ENCODE measurements at regions not wholly inside any gene's neighbourhood (a gene's known extent, or its start where the extent isn't known, plus 50 kb on each side); places are given as distances from the start of the nearest gene placed in this dataset.

DNA sequence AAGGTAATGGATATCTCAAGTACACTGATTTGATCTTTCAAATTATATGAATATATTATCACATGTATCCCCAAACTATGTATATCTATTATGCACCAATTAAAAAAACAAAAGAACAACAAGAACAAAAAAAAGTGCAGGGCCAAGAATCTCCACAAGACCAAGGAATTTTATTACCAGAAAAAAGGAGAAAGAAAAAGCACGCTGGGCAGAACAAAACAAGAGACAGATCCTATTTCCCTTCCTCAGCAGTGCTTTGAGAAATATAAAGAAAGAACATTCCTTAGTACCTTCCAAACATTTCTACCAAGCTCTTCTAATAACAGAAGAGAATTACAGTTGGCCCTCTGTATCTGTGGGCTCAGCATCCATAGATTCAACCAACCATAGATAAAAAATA is 144.7 kb upstream of the CREB1 start:
- TF ChIP-seq, protein P1, sequence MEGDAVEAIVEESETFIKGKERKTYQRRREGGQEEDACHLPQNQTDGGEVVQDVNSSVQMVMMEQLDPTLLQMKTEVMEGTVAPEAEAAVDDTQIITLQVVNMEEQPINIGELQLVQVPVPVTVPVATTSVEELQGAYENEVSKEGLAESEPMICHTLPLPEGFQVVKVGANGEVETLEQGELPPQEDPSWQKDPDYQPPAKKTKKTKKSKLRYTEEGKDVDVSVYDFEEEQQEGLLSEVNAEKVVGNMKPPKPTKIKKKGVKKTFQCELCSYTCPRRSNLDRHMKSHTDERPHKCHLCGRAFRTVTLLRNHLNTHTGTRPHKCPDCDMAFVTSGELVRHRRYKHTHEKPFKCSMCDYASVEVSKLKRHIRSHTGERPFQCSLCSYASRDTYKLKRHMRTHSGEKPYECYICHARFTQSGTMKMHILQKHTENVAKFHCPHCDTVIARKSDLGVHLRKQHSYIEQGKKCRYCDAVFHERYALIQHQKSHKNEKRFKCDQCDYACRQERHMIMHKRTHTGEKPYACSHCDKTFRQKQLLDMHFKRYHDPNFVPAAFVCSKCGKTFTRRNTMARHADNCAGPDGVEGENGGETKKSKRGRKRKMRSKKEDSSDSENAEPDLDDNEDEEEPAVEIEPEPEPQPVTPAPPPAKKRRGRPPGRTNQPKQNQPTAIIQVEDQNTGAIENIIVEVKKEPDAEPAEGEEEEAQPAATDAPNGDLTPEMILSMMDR (IDR thresholded peaks at IDR 0.05; ENCODE audit: insufficient read depth, low read depth, low read length), result no peak
- no peak for TF ChIP-seq EZH2 (IDR thresholded peaks at IDR 0.05; ENCODE audit: insufficient read depth, low read length)
